HG02678 (cell line): ENCODE measurements at regions not wholly inside any gene's neighbourhood (a gene's known extent, or its start where the extent isn't known, plus 50 kb on each side); places are given as distances from the start of the nearest gene placed in this dataset.
"Not testable (repeated sequence)": the region's sequence is repeated elsewhere in the genome, so short reads cannot be mapped to it uniquely, and the experiment has no call there.

Experiments used
- ATAC-seq: cut with Tn5 transposase; IDR thresholded peaks from one replicate; pipeline ENCODE4 v1.9.1; 2021; ENCODE audit warnings: mild to moderate bottlenecking, moderate library complexity; ENCODE audit not compliant: unreplicated experiment

DNA sequence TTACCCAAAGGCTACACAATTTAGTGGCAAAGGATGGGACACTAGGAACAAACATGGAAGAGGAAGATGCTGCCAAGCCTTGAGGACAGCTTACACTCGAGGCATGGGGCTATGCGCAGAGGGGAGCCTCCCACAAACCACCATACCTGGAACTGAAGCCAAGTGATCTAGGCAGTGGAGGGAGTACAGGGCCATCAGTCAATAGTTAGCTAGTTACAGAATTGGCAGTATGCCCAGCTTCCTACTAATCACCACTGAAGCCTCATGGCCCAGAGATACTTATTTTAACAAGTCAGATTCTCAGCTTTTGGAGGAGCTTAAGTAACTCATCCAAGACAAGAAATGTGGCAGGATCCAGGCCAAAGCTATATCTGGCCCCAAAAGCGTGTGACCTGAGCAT lies 226.6 kb upstream of the MOCS1 start:
- ATAC-seq = no peak

DNA sequence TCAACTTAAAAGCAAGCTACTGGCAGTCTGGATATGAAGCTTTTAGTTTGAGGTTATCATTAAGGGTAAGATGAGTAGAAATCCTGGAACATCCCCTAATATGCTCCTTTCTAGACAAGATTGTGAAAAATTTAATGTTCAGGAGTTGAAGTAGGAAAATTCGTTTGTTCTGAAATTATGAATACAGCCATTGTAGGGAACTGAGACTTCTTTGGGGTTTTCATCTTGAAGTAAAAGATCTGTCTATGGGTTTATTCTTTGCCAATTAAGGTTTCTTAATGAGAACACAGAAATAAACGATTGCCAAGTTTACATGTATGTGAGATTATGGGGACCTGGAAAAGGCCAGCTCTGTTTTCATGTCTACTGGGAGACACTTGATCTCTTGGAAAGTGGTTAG lies 225.6 kb upstream of the MOCS1 start:
- no peak for ATAC-seq

DNA sequence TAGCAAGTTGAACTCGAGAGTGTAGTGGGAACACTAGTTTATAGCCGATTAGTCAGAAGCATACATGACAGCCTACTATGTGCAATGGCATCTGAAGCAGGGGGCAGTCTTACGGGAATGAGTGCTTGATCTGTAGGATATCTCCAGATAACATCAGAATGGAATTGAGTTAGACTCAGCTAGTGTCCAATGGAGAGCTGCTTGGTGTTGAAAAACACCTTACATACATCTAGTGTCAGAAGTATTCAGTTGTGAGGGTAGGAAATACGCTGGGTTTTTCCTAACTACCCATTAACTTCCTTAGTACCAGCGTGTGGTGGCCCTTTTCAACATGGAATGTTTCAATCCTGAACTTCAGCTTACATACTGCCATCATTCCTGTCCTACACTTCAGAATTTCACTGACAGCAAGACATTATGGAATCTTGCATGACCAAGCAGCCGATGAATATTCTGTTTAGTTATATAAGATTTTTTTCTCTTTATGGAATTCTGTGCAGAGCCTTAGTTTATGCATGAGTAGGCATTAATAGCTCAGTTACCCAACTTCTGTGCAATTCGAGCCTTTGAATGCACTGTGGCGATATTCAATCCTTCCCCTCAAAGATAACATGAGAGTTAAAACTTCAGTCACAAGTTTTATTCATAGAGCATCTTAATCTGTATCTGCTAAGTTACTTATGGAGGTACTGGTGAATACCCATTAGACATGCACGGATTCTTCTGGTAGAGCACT lies 218.6 kb upstream of the MOCS1 start:
- ATAC-seq = no peak

DNA sequence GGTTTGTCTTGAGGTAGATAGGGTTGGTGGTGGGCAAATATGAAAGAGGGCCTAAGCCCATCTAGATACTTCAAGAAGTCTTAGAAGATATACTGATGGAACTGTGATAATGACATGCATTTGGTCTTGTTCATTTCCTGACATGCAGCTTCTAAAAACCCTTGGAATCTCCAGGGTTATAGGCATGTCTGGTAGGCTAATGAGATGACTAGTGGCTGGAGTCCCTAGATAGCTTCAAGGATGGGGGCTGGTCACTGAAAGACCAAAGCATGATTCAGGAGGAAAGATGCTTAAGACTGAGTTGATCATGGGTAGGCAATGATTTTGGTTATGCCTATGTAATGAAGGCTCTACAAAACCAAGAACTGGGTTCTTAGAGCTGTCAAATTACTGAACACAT lies 217.9 kb upstream of the MOCS1 start:
- ATAC-seq = no peak

DNA sequence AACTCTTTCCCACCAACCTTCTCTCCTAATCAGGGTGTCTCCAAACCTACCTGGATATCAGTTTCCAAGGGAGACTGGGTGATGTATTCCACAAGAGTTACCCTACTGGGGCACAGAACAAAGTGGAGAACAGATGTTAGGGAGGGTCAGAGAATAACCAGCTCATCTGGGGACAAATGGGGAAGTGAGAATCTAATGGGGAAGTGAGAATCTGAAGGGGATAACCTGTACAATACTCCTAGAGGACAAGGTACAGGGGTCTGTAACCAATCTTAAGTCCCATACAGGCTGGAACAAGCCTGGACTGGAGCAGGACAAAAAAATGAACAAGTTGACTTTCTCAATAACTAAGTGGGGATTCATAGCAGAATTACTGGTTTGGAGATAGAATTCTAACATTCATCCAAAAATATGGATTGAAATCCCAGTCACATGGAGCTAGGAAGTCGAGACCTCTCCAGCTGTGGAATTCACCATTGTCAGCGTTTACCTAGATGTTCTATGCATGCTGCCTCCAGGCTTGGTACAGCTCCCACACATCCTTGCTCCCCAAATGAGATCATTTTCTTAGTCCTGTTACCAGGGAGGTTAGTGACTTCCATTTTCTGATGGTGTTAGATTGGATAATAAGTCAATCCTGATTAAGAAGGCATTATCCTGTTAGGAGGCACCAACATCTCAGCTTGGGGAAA lies 214.8 kb upstream of the MOCS1 start:
- peak; percentile 97 for ATAC-seq

DNA sequence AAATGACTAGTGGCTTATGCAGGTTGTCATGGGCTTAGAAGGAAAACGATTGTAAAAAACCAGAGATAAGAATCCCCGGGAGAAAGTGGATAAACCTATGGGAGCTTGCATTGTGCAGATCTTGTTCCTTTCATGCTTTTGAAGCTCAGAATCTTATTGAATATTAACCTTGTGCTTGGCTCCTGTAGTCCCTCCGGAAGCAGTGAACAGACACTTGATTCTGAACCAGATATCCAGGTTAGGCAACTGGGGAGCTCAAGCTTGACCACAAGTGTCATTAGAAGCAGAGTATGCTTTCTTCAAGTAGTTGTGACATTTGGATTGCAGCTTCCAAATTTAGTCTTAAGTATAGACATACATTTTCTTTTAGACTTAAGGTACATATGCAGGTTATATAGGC lies 212.6 kb upstream of the MOCS1 start:
- no peak for ATAC-seq

DNA sequence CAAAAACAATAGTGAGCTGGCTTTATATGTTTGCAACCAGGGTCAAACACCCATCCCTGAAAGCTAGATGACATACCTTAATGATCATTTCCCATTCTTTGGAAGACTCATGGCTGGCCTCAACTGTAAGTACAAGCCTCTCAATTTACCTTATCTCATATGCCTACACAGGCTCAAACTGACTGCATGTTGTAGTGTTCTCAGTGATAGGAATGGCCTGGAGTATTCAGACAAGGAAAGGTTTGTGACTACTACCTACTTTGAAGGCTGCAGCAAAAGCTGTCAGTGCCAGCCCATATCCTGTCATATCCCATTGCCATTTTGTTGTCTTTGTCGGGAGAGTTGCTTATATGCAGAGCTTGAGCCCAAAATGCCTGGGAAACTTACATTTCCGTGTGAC lies 205.2 kb upstream of the MOCS1 start:
- ATAC-seq = no peak

DNA sequence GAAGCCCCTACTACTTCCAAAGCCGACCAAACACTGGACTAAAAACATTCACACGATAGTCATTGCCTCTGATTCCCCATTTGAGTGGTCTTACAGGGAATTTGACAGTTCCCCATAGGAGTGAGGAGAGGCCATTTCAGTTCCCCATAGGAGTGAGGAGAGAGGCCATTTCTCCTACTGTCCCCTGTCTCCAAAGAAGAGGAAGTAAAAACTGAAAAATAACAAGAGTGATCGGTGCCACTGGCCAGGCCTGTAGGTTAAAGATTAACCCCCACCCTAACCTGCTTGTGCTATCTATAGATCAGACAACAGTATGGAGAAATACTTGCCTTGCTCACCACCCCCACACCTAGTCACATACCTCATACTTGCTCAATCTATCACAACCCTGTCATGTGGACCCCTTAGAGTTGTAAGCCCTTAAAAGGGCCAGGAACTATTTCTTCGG lies 204.0 kb upstream of the MOCS1 start:
- ATAC-seq = no peak

DNA sequence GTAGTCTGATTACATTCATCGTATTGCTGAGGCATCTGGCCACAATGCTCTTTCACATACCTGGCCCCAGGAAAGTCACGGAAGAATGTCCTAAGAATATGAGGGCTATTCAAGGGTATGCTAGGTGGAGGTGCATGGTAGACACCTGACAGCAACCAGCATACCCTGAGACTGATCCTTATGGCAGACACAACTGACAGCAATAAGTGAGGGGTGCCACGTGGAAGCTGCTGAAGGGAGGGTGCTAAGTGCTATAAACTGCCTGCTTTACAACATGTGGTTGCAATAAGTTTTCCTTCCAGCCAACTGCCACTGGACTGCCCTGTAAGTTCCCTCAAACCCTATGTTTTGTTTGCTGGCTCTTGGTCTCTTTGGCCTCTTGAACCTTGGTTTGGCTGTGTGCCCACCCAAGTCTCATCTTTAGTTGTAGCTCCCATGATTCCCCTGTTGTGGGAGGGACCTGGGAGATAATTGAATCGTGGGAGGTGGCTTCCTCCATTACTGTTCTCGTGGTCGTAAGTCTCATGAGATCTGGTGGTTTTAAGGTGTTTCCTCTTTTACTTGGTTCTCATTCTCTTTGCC lies 201.3 kb upstream of the MOCS1 start:
- no peak for ATAC-seq

DNA sequence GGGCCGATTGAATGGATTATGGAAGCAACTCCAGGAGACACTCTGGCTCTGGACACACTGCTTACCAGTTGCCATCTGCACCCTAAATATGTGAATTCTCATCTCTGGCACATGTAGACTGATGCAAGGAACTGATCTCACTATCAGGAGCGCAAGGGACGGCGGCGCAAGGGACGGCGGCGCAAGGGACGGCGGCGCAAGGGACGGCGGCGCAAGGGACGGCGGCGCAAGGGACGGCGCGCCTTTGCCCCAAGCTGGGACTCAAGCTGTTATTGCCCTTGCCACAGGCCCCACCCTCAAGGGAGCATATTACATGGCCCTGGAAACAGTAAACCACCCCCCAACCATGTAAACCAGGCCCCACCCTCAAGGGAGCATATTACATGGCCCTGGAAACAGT lies 199.7 kb upstream of the MOCS1 start:
- ATAC-seq = not testable (repeated sequence)

DNA sequence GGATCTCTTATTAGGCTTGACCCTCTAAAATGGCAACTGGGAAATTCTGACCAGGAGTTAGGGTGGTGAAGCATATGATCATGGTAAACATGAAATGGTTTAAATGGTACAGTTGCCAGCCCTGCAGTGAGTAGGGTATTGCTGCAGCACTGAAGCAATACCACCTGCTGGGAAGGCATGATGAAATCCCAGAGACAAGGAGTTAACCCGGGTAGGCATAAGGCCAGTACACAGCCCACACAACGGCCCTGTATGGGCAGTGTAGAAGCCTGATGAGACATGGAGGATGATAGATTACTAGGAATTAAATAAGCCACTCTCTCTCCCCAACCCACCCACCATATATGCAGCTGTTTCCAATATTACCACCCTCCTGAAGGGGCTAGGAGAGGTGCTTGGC lies 197.4 kb upstream of the MOCS1 start:
- no peak for ATAC-seq

DNA sequence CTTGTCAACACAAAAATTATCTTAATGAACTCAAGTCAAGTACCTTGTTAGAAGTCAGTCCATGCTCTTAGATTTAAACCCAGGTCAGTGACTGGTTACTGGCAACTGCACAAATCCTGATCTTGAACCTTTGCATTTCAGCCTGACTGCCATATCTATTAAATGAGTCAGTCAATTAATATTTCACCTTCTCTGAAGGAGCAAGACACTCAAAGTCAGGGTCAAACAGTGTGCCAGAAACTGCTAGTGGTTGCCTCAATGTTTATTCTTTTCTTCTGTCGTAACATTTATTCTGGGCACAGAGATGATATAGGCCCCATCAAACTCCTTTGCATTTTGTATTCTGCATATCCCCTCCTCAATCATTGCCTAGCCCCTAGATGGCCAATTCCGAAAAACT lies 193.9 kb upstream of the MOCS1 start:
- no peak for ATAC-seq

DNA sequence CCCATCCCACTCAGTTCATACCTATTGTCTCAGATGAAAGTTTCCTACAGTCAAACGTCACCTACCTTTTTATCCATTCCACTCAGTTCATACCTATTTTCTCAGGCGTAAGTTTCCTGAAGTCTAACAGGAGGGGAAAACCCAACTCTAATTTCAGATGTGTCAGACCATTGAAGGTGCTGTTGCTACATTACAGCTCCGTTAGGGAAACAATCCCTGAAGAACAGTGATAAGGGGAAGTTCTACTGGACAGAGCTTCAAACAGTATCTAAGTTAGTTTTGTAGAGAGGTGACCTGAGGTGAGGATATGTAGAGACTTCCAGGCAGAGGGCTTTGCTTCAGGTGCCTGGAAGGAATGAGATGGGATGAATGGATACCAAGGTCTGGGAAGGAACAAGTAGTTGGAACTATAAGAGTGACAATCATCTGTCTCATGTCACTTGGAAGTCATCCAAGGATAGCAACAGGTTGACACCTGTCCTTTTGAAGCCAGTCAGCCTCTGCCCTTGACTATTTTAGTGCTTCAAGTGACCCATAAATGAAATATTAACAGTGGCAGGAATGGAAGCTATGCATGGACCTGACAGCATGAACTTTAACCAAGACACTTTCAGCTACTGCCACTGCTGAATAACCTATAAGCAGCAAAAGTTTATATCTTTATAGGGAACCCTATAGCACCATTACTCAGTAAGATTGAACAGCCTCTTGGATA lies 191.6 kb upstream of the MOCS1 start:
- no peak for ATAC-seq

DNA sequence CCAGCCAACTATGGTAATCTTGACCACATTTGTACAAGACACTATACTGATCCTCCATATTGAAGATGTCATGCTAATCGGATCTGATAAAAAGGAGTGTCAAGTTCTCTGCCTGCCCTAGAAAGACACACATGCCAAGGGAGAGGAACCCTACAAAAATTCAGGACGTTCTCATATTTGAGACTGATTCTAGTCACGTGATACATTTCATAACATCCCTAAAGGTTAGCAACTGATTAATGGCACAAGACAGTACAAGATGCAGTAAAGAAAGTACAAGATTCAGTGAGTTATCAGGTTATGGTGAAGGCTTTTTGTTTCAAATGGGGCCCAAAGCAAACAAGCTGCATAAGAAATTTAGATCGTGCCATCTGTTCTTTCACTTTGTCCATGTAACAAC lies 190.7 kb upstream of the MOCS1 start:
- ATAC-seq = no peak

DNA sequence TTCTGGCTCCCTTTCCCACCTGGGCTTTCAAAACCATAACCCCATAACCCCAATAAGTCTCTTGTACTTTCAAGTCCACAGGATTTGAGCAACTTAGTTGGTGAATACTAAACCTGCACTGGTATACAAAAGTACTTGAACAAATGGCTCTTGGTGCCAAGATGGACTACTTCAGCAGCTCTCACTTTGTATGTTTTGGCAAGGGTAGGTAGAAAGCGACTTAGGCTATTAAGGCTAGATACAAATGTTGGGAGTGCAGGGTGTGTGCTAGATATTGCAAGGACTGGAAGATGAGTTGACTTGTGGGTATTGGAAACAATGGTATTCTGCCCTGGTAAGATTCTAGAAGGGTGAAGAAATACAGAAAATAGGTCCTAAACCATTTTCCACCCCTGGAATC lies 182.6 kb upstream of the MOCS1 start:
- no peak for ATAC-seq

DNA sequence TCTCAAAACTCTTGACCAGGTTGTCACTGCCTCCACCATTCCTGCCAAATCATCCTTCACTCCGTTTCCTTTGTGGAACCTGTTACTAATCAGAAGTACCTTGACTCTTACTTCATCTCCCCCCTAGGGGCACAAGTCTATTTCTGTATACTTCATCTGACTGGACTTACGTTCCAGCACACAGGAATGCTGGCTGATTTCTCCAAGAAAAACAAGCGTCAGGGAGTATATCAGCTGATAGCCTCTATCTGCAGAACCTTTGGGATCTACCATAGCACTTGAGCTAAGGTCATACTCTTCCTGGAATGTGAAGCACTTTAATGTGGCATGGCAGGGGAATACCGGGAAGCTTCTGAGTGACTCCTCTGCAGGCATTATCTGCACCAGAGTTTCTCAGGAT lies 178.1 kb upstream of the MOCS1 start:
- ATAC-seq = no peak

DNA sequence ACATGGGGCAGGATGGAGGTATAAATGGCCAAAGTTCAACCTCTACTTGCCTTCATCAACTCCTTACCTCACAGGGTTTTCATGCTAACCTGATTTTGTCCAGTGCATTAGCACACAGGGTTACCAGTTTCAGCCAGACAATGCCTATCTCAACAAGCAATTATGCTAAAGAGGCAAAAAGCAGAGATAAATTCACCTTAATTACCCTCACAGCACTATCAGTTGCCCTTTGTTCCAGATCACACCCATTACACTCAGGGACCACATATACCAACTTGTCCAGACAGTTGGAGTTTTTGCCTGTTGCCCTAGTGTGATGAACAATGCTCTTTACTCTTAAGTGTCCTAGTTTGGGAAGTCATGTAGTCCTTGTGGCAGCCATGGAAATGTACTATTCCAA lies 174.5 kb upstream of the MOCS1 start:
- ATAC-seq = no peak

DNA sequence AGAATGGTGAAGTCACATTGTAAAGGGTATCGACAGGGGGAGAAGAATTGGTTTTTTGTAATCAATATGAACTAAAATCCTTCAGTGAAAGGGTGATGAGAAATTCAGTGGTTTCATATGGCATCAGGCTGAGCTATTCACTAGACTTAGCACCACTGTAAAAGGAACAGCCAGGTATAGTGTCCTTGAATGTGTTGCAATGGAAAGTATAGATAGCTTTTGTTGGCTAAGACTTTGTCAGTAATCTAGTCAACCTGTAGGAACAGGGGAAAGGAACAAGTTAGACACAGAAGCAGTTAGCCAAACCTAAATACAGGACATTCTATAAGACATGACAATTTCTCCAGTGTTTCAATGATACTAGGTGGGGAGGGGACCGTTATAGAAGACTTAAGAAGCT lies 172.6 kb upstream of the MOCS1 start:
- ATAC-seq = no peak

DNA sequence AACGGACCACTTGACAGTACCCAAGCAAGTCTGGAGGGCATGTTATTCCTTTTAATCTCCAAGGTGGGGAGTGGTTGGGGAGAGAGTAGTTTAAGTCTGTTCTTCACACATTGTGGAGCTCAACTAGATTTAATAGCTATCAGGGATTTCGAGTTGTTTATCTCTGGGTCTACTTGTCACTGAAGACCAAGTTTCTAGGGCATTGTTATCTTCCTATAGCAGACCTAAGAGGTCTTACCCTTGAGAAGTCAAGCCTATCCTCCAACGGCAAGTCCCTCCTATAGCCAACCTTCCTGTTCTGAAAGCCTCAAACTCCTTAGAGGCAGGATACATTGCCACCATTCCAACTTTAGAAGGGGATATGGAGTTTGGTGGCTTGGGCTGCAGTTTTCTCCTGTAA lies 164.5 kb upstream of the MOCS1 start:
- ATAC-seq = no peak

DNA sequence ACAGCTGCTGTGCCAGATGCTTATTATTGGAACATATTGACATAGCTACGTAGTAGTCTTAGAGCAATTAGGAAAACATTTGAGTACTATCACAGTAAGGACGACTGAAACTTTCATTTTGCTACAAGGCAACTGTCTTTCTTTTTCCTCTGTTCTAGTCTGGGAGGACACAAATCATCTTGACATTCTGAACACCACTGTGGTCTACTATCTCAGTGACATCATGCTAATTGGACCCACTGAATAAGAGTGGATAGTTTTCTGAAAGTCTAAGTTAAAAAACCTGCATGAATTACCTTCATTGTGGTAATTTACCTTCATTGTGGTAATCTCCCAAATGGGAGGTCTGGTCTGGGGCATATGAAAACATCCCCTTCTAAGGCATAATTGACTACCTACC lies 163.3 kb upstream of the MOCS1 start:
- ATAC-seq = no peak

DNA sequence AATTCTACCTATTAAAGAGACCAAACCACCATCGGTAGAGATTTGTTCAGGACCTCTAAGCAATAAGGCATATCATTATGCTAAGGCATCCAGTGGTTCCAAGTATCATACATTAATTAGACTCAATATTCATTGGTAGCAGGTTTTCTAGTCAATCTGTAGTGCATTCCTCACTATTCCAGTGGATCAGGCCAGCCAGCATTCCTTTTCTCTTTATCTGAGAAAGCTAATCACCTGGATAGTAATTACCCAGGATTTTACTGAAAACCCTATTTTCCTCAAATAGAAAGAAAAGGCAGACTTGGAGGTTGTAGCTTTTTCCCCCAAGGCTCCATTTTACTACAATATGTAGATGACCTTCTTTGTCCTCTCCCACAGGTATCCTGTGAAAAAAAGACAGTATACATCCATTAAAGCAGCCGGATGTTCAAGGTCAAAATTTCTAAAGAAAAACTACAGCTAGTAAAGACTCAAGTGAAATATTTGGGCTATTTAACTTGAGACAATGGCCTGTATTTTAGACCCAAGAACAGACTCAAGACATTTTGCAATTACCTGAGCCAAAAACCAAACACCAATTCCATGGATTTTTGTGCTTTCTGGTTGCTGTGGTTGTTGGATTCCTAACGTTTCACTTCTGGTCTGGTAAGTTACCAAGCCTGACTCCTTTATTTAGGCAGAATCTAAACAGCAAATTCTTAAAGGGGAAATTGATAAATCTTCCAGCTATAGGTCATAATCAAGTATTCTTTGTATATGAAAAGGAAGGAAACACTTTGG lies 149.1 kb upstream of the MOCS1 start:
- no peak for ATAC-seq
